ENCODE measurements at regions not wholly inside any gene's neighbourhood (a gene's known extent, or its start where the extent isn't known, plus 50 kb on each side); places are given as distances from the start of the nearest gene placed in this dataset.

GRCh38 chr20:11182720-11183119 lies 508.9 kb upstream of the JAG1 start:
- peaks cover 8% of the 10 kb centered on the region for H3K4me1 Mint-ChIP-seq
- DNase-seq (ENCODE audit: low read depth, low spot score) = no peak
- TF ChIP-seq CTCF (conservative IDR thresholded peaks at IDR 0.05) = no peak
- peaks cover 22% of the 10 kb centered on the region for H3K9me3 Mint-ChIP-seq
- peaks cover 11% of the 10 kb centered on the region for H3K36me3 Mint-ChIP-seq (ENCODE audit: low read depth)
- H3K27me3 Mint-ChIP-seq (ENCODE audit: low read depth) = no peaks in the 10 kb centered on the region
- no peak overlapping the region for H3K4me3 Mint-ChIP-seq
- H3K27ac Mint-ChIP-seq (ENCODE audit: unreplicated experiment) = no peak overlapping the region

GRCh38 chr20:11186301-11187008 lies 512.7 kb upstream of the JAG1 start:
- no peak for TF ChIP-seq CTCF (conservative IDR thresholded peaks at IDR 0.05)
- Mint-ChIP-seq H3K9me3 (peaks cover 18% of the 10 kb centered on the region), H3K4me3 (no peak overlapping the region), H3K4me1 (no peaks in the 10 kb centered on the region), H3K27ac (ENCODE audit: unreplicated experiment) (no peak overlapping the region), H3K36me3 (ENCODE audit: low read depth) (peaks cover 11% of the 10 kb centered on the region), H3K27me3 (ENCODE audit: low read depth) (no peaks in the 10 kb centered on the region)
- no peak for DNase-seq (ENCODE audit: low read depth, low spot score)

- DNase-seq (ENCODE audit: low read depth, low spot score) = no peak
- Mint-ChIP-seq H3K36me3 (ENCODE audit: low read depth) (peaks cover 11% of the 10 kb centered on the region), H3K27ac (ENCODE audit: unreplicated experiment) (no peak overlapping the region), H3K4me3 (no peak overlapping the region), H3K4me1 (no peaks in the 10 kb centered on the region), H3K9me3 (peaks cover 16% of the 10 kb centered on the region), H3K27me3 (ENCODE audit: low read depth) (no peaks in the 10 kb centered on the region)
- TF ChIP-seq CTCF (conservative IDR thresholded peaks at IDR 0.05) = no peak
Observed at GRCh38 chr20:11188843-11189603, 515.2 kb upstream of the JAG1 start.

DNA sequence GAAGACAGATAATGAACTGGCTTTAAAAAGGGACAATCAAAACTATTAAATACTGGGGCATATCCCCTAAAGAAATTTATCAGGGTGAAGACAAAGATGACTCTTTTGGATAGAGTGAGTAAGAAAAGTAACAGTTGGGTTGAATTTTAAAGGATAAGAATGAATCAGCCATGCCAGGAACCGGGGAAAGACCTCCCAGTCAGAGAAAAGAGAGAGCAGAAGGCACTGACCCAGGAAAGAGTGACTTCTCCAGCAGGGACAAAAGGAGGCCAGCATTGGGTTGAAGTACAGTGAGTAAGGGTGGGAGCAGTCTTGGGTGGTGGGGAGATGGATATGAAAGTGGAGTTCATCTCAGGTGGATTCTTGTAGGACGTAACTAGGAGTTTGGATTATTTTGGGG lies 516.9 kb upstream of the JAG1 start:
- DNase-seq (ENCODE audit: low read depth, low spot score) = no peak
- Mint-ChIP-seq H3K4me1 (peaks cover 8% of the 10 kb centered on the region), H3K9me3 (peaks cover 7% of the 10 kb centered on the region), H3K36me3 (ENCODE audit: low read depth) (peaks cover 5% of the 10 kb centered on the region), H3K27me3 (ENCODE audit: low read depth) (no peaks in the 10 kb centered on the region), H3K4me3 (no peak overlapping the region), H3K27ac (ENCODE audit: unreplicated experiment) (no peak overlapping the region)
- TF ChIP-seq CTCF (conservative IDR thresholded peaks at IDR 0.05) = no peak

DNA sequence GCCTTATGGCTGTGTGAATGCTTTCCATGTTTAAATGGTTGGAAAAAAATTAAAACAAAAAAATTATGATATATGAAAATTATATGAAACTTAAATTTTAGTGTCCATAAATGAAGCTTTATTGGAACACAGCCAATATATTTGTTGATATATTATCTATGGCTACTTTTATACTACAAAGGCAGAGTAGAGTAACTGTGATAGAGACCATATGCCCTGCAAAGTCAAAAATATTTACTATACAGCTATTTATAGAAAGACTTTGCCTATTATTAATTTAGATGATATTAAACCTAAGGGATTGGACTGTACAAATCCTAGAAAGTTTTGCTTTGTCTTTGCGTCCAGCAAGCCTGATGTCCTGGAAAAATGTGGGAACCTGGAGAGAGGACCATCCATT lies 518.3 kb upstream of the JAG1 start:
- TF ChIP-seq CTCF (conservative IDR thresholded peaks at IDR 0.05) = no peak
- no peak for DNase-seq (ENCODE audit: low read depth, low spot score)
- no peaks in the 10 kb centered on the region for H3K27me3 Mint-ChIP-seq (ENCODE audit: low read depth)
- no peak overlapping the region for H3K27ac Mint-ChIP-seq (ENCODE audit: unreplicated experiment)
- peaks cover 2% of the 10 kb centered on the region for H3K36me3 Mint-ChIP-seq (ENCODE audit: low read depth)
- peaks cover 5% of the 10 kb centered on the region for H3K9me3 Mint-ChIP-seq
- peaks cover 9% of the 10 kb centered on the region for H3K4me1 Mint-ChIP-seq
- no peak overlapping the region for H3K4me3 Mint-ChIP-seq

All from neural crest cell (in vitro differentiated cells).